Thyroid gland (tissue), 4 donors: ENCODE measurements at regions not wholly inside any gene's neighbourhood (a gene's known extent, or its start where the extent isn't known, plus 50 kb on each side); places are given as distances from the start of the nearest gene placed in this dataset.

Experiments used
- CTCF ChIP-seq, 6 experiments: fragments of 200-600 bp in 3 of 6; fragments of 450-650 bp in 3 of 6; sonication (generic) in 3 of 6; IDR thresholded peaks; one replicate each; pipeline ENCODE4 v1.5.1; 2016 to 2019; ENCODE audit warnings: antibody characterized with exemption in 6 of 6, mild to moderate bottlenecking in 2 of 6, inconsistent platforms in 1 of 6, moderate library complexity in 1 of 6
- POLR2A ChIP-seq, 2 donors: fragments of 450-650 bp; IDR thresholded peaks; one replicate each; pipeline ENCODE4 v1.6.1; 2017; ENCODE audit warnings: antibody characterized with exemption in 2 of 2, mild to moderate bottlenecking in 2 of 2, moderate library complexity in 1 of 2

- TF ChIP-seq CTCF (IDR thresholded peaks at IDR 0.05) (no peak), POLR2A (IDR thresholded peaks at IDR 0.05) (no peak)
These were observed 729.2 kb upstream of the MARCKS start for GRCh38 chr6:113127786-113128419.
